GM12878 (cell line): ENCODE measurements at regions not wholly inside any gene's neighbourhood (a gene's known extent, or its start where the extent isn't known, plus 50 kb on each side); places are given as distances from the start of the nearest gene placed in this dataset.

Experiments used
- ATAC-seq: fragments of 200-7000 bp; cut with Tn5 transposase; 3 replicates; pipeline ENCODE4 v1.9.1; 2020; ENCODE audit warnings: mild to moderate bottlenecking, moderate library complexity
- BruUV-seq: library from RNA; stranded (reverse); fragments of 400-500 nt; replicated peaks from 2 replicates; lab custom pipeline; 2021; lab: Mats Ljungman, UMichigan
- CTCF ChIA-PET: fragments of 300-600 bp; sonication (Branson Sonifier 250); formaldehyde crosslinking; extraction: SDS; loops from one replicate; lab custom pipeline; 2021; ENCODE audit warnings: inconsistent platforms; lab: Yijun Ruan, JAX
- POLR2A ChIA-PET: fragments of 350-600 bp; formaldehyde crosslinking; extraction: SDS; loops from one replicate; lab custom pipeline; 2021; ENCODE audit warnings: inconsistent platforms; lab: Charles Lee
- RAD21 ChIA-PET: fragments of 300-600 bp; sonication (Branson Sonifier 250); formaldehyde crosslinking; loops from one replicate; lab custom pipeline; 2023; ENCODE audit warnings: antibody characterized with exemption; ENCODE audit not compliant: unreplicated experiment; lab: Charles Lee
- SMC1A ChIA-PET: fragments of 300-600 bp; sonication (Branson Sonifier 250); formaldehyde crosslinking; loops from one replicate; lab custom pipeline; 2023; ENCODE audit not compliant: unreplicated experiment, uncharacterized antibody; lab: Charles Lee
- DNase-seq: peaks from one replicate; pipeline ENCODE4 v3.0.0-alpha.2; 2011; ENCODE audit warnings: low read depth, low spot score
- FAIRE-seq: peaks from 3 replicates; lab custom pipeline; 2011; peaks lifted over from hg19 to GRCh38; lab: Jason Lieb, UNC
- H2AFZ ChIP-seq: 2 replicates; pipeline ENCODE4 v1.6.0; 2011; ENCODE audit warnings: low read depth, low read length, control low read depth; ENCODE audit not compliant: control insufficient read depth
- H3K27ac ChIP-seq: 2 replicates; pipeline ENCODE4 v1.5.1; 2011; ENCODE audit warnings: control low read depth; ENCODE audit not compliant: control insufficient read depth, insufficient read depth
- H3K27me3 ChIP-seq, 2 experiments: replicated peaks in 1 of 2; 2 replicates each; pipeline versions ENCODE4 v1.6.0 to v1.6.1; 2011; ENCODE audit warnings: low read length in 1 of 2; ENCODE audit not compliant: control insufficient read depth in 2 of 2, insufficient read depth in 2 of 2
- H3K36me3 ChIP-seq, 2 experiments: 2 replicates each; pipeline ENCODE4 v1.5.1; 2011; ENCODE audit warnings: low read length in 1 of 2; ENCODE audit not compliant: control insufficient read depth in 2 of 2, insufficient read depth in 2 of 2
- H3K4me1 ChIP-seq: 2 replicates; pipeline ENCODE4 v1.6.1; 2011; ENCODE audit warnings: mild to moderate bottlenecking, low read length, moderate library complexity, mixed read lengths; ENCODE audit not compliant: control insufficient read depth, insufficient read depth
- H3K4me2 ChIP-seq: 2 replicates; pipeline ENCODE4 v1.6.0; 2011; ENCODE audit warnings: control low read depth; ENCODE audit not compliant: control insufficient read depth, insufficient read depth
- H3K4me3 ChIP-seq: fragments of 200-600 bp; sonication (generic); 2 replicates; pipeline ENCODE4 v1.5.1; 2016
- H3K79me2 ChIP-seq: 2 replicates; pipeline ENCODE4 v1.6.0; 2011; ENCODE audit warnings: low read length; ENCODE audit not compliant: control insufficient read depth, insufficient read depth
- H3K9ac ChIP-seq: 2 replicates; pipeline ENCODE4 v1.8.0; 2011; ENCODE audit warnings: low read length, control low read depth, mixed read lengths; ENCODE audit not compliant: control insufficient read depth, insufficient read depth
- H3K9me3 ChIP-seq: replicated peaks from 3 replicates; pipeline ENCODE4 v1.5.1; 2011; ENCODE audit warnings: mild to moderate bottlenecking, low read length; ENCODE audit not compliant: control insufficient read depth, insufficient read depth
- H4K20me1 ChIP-seq: 2 replicates; pipeline ENCODE4 v1.6.0; 2011; ENCODE audit not compliant: control insufficient read depth, insufficient read depth
- CUX1 ChIP-seq: IDR thresholded peaks from 2 replicates; pipeline ENCODE4 v1.6.1; 2012; ENCODE audit warnings: improper control_type of control experiment, low read depth, low read length; ENCODE audit not compliant: insufficient replicate concordance
- ETV6 ChIP-seq, 2 experiments: fragments of 450-650 bp in 1 of 2; IDR thresholded peaks in 1 of 2; conservative IDR thresholded peaks in 1 of 2; 2 replicates each; pipeline ENCODE4 v1.6.1; 2014; ENCODE audit warnings: antibody characterized with exemption in 1 of 2, borderline replicate concordance in 1 of 2, low read depth in 1 of 2, mild to moderate bottlenecking in 1 of 2, moderate library complexity in 1 of 2
- HSF1 ChIP-seq: fragments of 150-350 bp; IDR thresholded peaks from 2 replicates; pipeline ENCODE4 v1.6.1; 2014; ENCODE audit warnings: mild to moderate bottlenecking, low read depth, low read length
- IRF5 ChIP-seq: fragments of 450-650 bp; IDR thresholded peaks from 2 replicates; pipeline ENCODE4 v1.6.1; 2017; ENCODE audit warnings: borderline replicate concordance
- JUNB ChIP-seq: IDR thresholded peaks from 2 replicates; pipeline ENCODE4 v1.6.1; 2016; ENCODE audit warnings: antibody characterized with exemption, mild to moderate bottlenecking
- JUND ChIP-seq: IDR thresholded peaks from 2 replicates; pipeline ENCODE4 v1.6.1; 2012; ENCODE audit warnings: low read depth, mild to moderate bottlenecking, low read length, improper control_type of control experiment, moderate library complexity
- KAT2A ChIP-seq: conservative IDR thresholded peaks from 2 replicates; pipeline ENCODE4 v1.6.1; 2011; ENCODE audit warnings: low read depth, low read length; ENCODE audit not compliant: control insufficient read depth
- MEF2A ChIP-seq: IDR thresholded peaks from 2 replicates; pipeline ENCODE4 v1.6.1; 2011; ENCODE audit warnings: low read depth, mild to moderate bottlenecking, low read length, moderate library complexity; ENCODE audit not compliant: insufficient read depth
- NR2C1 ChIP-seq: fragments of 450-650 bp; IDR thresholded peaks from 2 replicates; pipeline ENCODE4 v1.6.1; 2017; ENCODE audit warnings: antibody characterized with exemption, mild to moderate bottlenecking, moderate library complexity
- NR2C2 ChIP-seq: IDR thresholded peaks from 2 replicates; pipeline ENCODE4 v1.6.1; 2011; ENCODE audit warnings: borderline replicate concordance, low read depth; ENCODE audit not compliant: control insufficient read depth, insufficient read length
- POLR2AphosphoS5 ChIP-seq: IDR thresholded peaks from 2 replicates; pipeline ENCODE4 v1.6.1; 2011; ENCODE audit warnings: mild to moderate bottlenecking, low read length, inconsistent platforms
- RELA ChIP-seq: fragments of 450-650 bp; IDR thresholded peaks from 2 replicates; pipeline ENCODE4 v1.8.0; 2014; ENCODE audit warnings: borderline replicate concordance; ENCODE audit not compliant: partially characterized antibody
- SMAD1 ChIP-seq: fragments of 450-650 bp; IDR thresholded peaks from 2 replicates; pipeline ENCODE4 v1.6.1; 2018; ENCODE audit warnings: mild to moderate bottlenecking, low read depth; ENCODE audit not compliant: partially characterized antibody
- SP1 ChIP-seq: IDR thresholded peaks from one replicate; pipeline ENCODE4 v1.6.1; 2011; ENCODE audit warnings: low read depth, low read length
- YY1 ChIP-seq: IDR thresholded peaks from 2 replicates; pipeline ENCODE4 v1.6.1; 2011; ENCODE audit warnings: low read depth, mild to moderate bottlenecking, low read length
- WGBS: methylation state at CpG from one replicate; pipeline ENCODE4 v1.1.6; 2016; ENCODE audit warnings: low lambda C conversion rate; ENCODE audit not compliant: insufficient replicate concordance, insufficient coverage; ENCODE audit errors: missing lambda C conversion rate; 5-methylcytosine and 5-hydroxymethylcytosine counted together
- in situ Hi-C: fragments of 300-500 bp; cut with MboI; formaldehyde crosslinking; loops from 9 replicates; pipeline ENCODE4 v1.14.3; 2018; ENCODE audit warnings: mixed read lengths
- intact Hi-C: fragments of 100-400 bp; cut with micrococcal nuclease; formaldehyde crosslinking; loops from one replicate; pipeline ENCODE4 v1.14.2; 2022; ENCODE audit not compliant: unreplicated experiment

DNA sequence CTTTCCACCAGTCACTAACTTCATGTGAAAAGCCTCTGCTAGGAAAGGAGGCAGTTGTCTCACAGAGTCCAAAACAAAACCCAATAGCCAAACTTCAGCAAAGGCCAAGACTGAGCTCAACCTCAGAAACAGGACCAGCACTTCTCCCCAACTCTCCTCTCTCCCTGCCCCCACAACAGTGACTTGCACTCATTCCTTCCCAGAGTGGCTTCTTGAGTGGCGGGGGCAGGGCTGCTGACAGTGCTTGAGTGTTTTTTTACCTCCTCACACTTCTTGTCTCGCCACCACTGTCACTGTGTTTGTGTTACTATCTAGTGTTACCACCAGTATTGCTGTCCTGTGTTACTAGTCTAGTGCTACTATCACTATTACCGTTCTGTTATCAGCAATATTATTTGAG lies 206.8 kb downstream of the KLF6 start (continued):
- TF ChIP-seq CUX1 (no peak), NR2C2 (no peak), RELA (no peak)
- TF ChIP-seq, all 136 proteins: peak for 0

DNA sequence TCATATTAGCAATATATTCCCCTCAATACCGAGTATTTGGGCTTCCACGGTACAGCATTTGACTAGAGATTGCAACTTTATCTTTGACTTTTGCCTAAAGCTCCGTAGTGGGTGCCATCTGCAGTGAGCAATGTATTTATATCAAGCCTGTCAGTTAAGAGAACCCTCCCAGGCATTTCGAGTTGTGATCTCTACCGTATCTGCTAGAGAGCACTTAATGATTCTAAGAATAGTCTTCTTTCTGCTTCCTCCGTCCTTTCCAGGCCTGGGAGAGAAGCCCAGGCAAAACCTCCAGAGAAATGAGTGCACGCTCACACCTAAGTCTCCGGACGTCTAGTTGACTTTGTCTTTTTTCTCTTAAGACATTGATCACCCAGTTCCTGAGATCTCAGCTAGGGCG lies 210.6 kb downstream of the KLF6 start:
- DNase-seq: no peak
- Histone ChIP-seq H3K36me3 (no peaks in the 10 kb centered on the region), H2AFZ (no peak overlapping the region), H3K27me3 (no peaks in the 10 kb centered on the region), H3K4me1 (no peaks in the 10 kb centered on the region), H4K20me1 (no peaks in the 10 kb centered on the region), H3K27ac (no peak overlapping the region), H3K9me3 (no peaks in the 10 kb centered on the region), H3K9ac (no peak overlapping the region), H3K4me3 (no peak overlapping the region), H3K4me2 (no peak overlapping the region), H3K79me2 (no peaks in the 10 kb centered on the region)
- 36% methylated on average over 10 of the region's 10 CpGs for WGBS
- no peak for FAIRE-seq
- intact Hi-C loops (no loop called here), in situ Hi-C loops (no loop called here)
- no peak for ATAC-seq
- ChIA-PET RAD21 (no interaction called here), POLR2A (no interaction called here), CTCF (no interaction called here), SMC1A (no interaction called here)
- BruUV-seq: no TSS peak
- TF ChIP-seq ETV6 (conservative IDR thresholded peaks at IDR 0.05 in 1 of 2, IDR thresholded peaks at IDR 0.05 in 1 of 2; ENCODE audit: borderline replicate concordance in 1 of 2, low read depth in 1 of 2) (no peak), JUNB (no peak), KAT2A (no peak), SP1 (no peak), YY1 (no peak), HSF1 (no peak), SMAD1 (no peak), POLR2AphosphoS5 (no peak), NR2C1 (no peak), MEF2A (no peak), JUND (no peak), IRF5 (no peak)
